SK-N-SH treated with all-trans-retinoic acid at 6 μM for 48 hours (cell line): ENCODE measurements at regions not wholly inside any gene's neighbourhood (a gene's known extent, or its start where the extent isn't known, plus 50 kb on each side); places are given as distances from the start of the nearest gene placed in this dataset.

Experiments used
- ATAC-seq: fragments of 200-7000 bp; cut with Tn5 transposase; 3 replicates; pipeline ENCODE4 v1.9.1; 2020; ENCODE audit warnings: mild to moderate bottlenecking, moderate library complexity
- ARNTL ChIP-seq: fragments of 450-650 bp; formaldehyde crosslinking; IDR thresholded peaks from 2 replicates; pipeline ENCODE4 v1.5.0; 2020; ENCODE audit warnings: low read depth, mild to moderate bottlenecking, moderate library complexity, borderline replicate concordance
- BACH2 ChIP-seq: fragments of 250-450 bp; sonication (Bioruptor Pico); IDR thresholded peaks from 2 replicates; pipeline ENCODE4 v1.9.0; 2021; ENCODE audit warnings: mild to moderate bottlenecking, borderline replicate concordance
- CSDC2 ChIP-seq: fragments of 250-450 bp; sonication (Bioruptor Pico); IDR thresholded peaks from 2 replicates; pipeline ENCODE4 v1.5.0; 2020; ENCODE audit warnings: mild to moderate bottlenecking, moderate library complexity
- CSRNP3 ChIP-seq: fragments of 250-450 bp; sonication (Bioruptor Pico); IDR thresholded peaks from 2 replicates; pipeline ENCODE4 v1.5.1; 2021; ENCODE audit warnings: mild to moderate bottlenecking, moderate library complexity
- ISL1 ChIP-seq: fragments of 250-450 bp; sonication (Bioruptor Pico); IDR thresholded peaks from 2 replicates; pipeline ENCODE4 v2.1.2; 2022; ENCODE audit warnings: mild to moderate bottlenecking, moderate library complexity
- PATZ1 ChIP-seq: fragments of 250-450 bp; sonication (Bioruptor Pico); IDR thresholded peaks from 2 replicates; pipeline ENCODE4 v1.8.0; 2020; ENCODE audit warnings: mild to moderate bottlenecking, moderate library complexity, borderline replicate concordance
- ZNF565 ChIP-seq: fragments of 450-650 bp; formaldehyde crosslinking; conservative IDR thresholded peaks from 2 replicates; pipeline ENCODE4 v1.5.0; 2020; ENCODE audit warnings: low read depth, mild to moderate bottlenecking, moderate library complexity
- ZNF70 ChIP-seq: fragments of 450-650 bp; formaldehyde crosslinking; IDR thresholded peaks from 2 replicates; pipeline ENCODE4 v1.5.0; 2020; ENCODE audit warnings: mild to moderate bottlenecking, moderate library complexity

GRCh38 chr7:139180700-139181311, 50.2 kb upstream of the UBN2 start:
- no peak for TF ChIP-seq CSRNP3 (CRISPR knock-in tag)
- TF ChIP-seq ZNF565 (CRISPR knock-in tag): no peak
- no peak for TF ChIP-seq ISL1 (CRISPR knock-in tag)
- TF ChIP-seq CSDC2 (CRISPR knock-in tag): no peak
- TF ChIP-seq BACH2: no peak
- no peak for TF ChIP-seq ZNF70 (CRISPR knock-in tag)
- no peak for TF ChIP-seq PATZ1 (CRISPR knock-in tag)
- TF ChIP-seq ARNTL: no peak
- peak; percentile 75 for ATAC-seq
